GM12892 (cell line): ENCODE measurements at regions not wholly inside any gene's neighbourhood (a gene's known extent, or its start where the extent isn't known, plus 50 kb on each side); places are given as distances from the start of the nearest gene placed in this dataset.

Experiments used
- POLR2AphosphoS5 ChIP-seq: IDR thresholded peaks from 2 replicates; pipeline ENCODE4 v1.6.1; 2011; ENCODE audit warnings: low read depth, low read length, control low read depth
- TAF1 ChIP-seq: IDR thresholded peaks from 2 replicates; pipeline ENCODE4 v1.6.1; 2011; ENCODE audit warnings: low read depth, mild to moderate bottlenecking, control low read depth, low read length, borderline replicate concordance

- TF ChIP-seq POLR2AphosphoS5, result no peak
- TF ChIP-seq TAF1, result no peak
These were observed 657.3 kb upstream of the PIK3C3 start for GRCh38 chr18:41297740-41298139.
